Mesodermal cell (in vitro differentiated cells): ENCODE measurements at regions not wholly inside any gene's neighbourhood (a gene's known extent, or its start where the extent isn't known, plus 50 kb on each side); places are given as distances from the start of the nearest gene placed in this dataset.
"Not testable (repeated sequence)": the region's sequence is repeated elsewhere in the genome, so short reads cannot be mapped to it uniquely, and the experiment has no call there.

Experiments
- H3K27ac ChIP-seq: 2 replicates; pipeline ENCODE4 v1.7.0; 2013; ENCODE audit warnings: mild to moderate bottlenecking, low read depth, low read length, moderate library complexity; ENCODE audit not compliant: severe bottlenecking
- H3K36me3 ChIP-seq: 2 replicates; pipeline ENCODE4 v1.7.1; 2013; ENCODE audit warnings: mild to moderate bottlenecking, low read length, moderate library complexity; ENCODE audit not compliant: control insufficient read depth, insufficient read depth
- H3K4me1 ChIP-seq: one replicate; pipeline ENCODE4 v1.7.1; 2013; ENCODE audit warnings: mild to moderate bottlenecking, low read length; ENCODE audit not compliant: insufficient read depth, control insufficient read depth, poor library complexity, severe bottlenecking
- H3K4me3 ChIP-seq: 2 replicates; pipeline ENCODE4 v1.7.0; 2013; ENCODE audit warnings: low read length, control low read depth, mild to moderate bottlenecking; ENCODE audit not compliant: insufficient read depth, poor library complexity, severe bottlenecking; ENCODE audit errors: extremely low read depth
- H3K9me3 ChIP-seq: 2 replicates; pipeline ENCODE4 v1.7.1; 2013; ENCODE audit warnings: mild to moderate bottlenecking, low read length, moderate library complexity; ENCODE audit not compliant: control insufficient read depth
- WGBS, 2 experiments: methylation state at CpG; one replicate each; pipeline ENCODE4 v1.1.5; 2013; ENCODE audit warnings: missing lambda C conversion rate in 2 of 2; ENCODE audit not compliant: insufficient coverage in 2 of 2; 5-methylcytosine and 5-hydroxymethylcytosine counted together

GRCh38 chr6:15150207-15150606, 95.7 kb upstream of the JARID2 start:
- Histone ChIP-seq H3K27ac (no peak overlapping the region), H3K36me3 (no peaks in the 10 kb centered on the region), H3K4me1 (no peaks in the 10 kb centered on the region), H3K9me3 (no peaks in the 10 kb centered on the region), H3K4me3 (no peak overlapping the region)
- WGBS, 2 experiments = 83 to 97% methylated on average over 1 to 2 of the region's 2 CpGs

GRCh38 chr6:15152700-15153099, 93.2 kb upstream of the JARID2 start:
- Histone ChIP-seq H3K36me3 (no peaks in the 10 kb centered on the region), H3K4me1 (no peaks in the 10 kb centered on the region), H3K4me3 (no peak overlapping the region), H3K9me3 (no peaks in the 10 kb centered on the region), H3K27ac (no peak overlapping the region)
- WGBS, 2 experiments = 90 to 95% methylated on average over 2 of the region's 2 CpGs

- no peak overlapping the region for H3K27ac ChIP-seq
- H3K4me1 ChIP-seq = no peaks in the 10 kb centered on the region
- no peaks in the 10 kb centered on the region for H3K9me3 ChIP-seq
- no peak overlapping the region for H3K4me3 ChIP-seq
- no peaks in the 10 kb centered on the region for H3K36me3 ChIP-seq
- WGBS, 2 experiments = 89 to 96% methylated on average over 5 to 7 of the region's 7 CpGs
Measured at GRCh38 chr6:15153191-15153590, 92.7 kb upstream of the JARID2 start.

DNA sequence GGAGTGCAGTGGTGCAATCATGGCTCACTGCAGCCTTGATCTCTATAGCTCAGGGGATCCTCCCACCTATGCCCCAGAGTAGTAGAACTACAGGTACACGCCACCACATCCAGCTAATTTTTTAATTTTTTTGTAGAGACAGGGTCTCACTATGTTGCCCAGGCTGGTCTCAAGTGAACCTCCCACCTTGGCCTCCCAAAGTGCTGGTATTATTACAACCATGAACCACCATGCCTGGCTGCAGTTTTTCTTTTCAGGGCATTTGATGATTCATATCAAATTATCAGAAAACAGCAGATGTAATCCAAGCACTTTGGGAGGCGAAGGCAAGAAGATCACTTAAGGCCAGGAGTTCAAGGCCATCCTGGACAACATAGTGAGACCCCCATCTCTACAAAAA, 88.4 kb upstream of the JARID2 start:
- Histone ChIP-seq H3K4me1 (no peaks in the 10 kb centered on the region), H3K27ac (no peak overlapping the region), H3K9me3 (no peaks in the 10 kb centered on the region), H3K4me3 (no peak overlapping the region), H3K36me3 (no peaks in the 10 kb centered on the region)
- 100% methylated on average over 1 of the region's 2 CpGs; no CpG with 5 or more reads in 1 of the 2 experiments for WGBS, 2 experiments

DNA sequence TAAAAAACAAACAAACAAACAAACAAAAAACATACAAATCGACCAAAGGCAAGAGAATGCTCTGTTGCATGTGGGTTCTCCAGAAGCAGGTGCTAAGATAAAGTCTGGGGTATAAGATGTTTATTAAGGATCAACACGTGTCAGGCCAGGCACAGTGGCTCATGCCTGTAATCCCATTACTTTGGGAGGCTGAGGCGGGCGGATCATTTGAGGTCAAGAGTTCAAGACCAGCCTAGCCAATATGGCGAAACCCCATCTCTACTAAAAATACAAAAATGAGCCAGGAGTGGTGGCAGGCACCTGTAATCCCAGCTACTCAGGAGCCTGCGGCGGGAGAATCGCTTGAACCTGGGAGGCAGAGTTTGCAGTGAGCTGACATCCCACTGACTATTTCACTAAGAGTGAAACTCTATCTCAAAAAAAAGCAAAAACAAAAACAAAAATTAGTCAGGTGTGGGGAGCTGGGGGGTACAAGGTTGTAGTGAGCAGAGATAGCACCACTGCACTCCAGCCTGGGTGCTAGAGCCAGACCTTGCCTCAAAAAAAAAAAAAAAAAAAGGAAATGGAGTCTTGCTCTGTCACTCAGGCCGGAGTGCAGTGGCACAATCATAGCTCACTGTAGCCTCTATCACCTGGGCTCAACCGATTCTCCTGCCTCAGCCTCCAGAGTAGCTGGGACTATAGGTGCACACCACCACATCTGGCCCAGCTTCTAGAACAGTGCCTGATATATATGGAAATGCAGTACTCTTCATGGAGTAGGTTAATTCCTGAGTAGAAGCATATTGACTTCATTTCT, 86.8 kb upstream of the JARID2 start:
- H3K9me3 ChIP-seq = no peaks in the 10 kb centered on the region
- H3K4me3 ChIP-seq = no peak overlapping the region
- WGBS, 2 experiments = 95 to 98% methylated on average over 5 to 8 of the region's 10 CpGs
- no peaks in the 10 kb centered on the region for H3K36me3 ChIP-seq
- no peak overlapping the region for H3K27ac ChIP-seq
- no peaks in the 10 kb centered on the region for H3K4me1 ChIP-seq

- no peaks in the 10 kb centered on the region for H3K4me1 ChIP-seq
- WGBS, 2 experiments = no CpG with 5 or more reads among the region's 2 CpGs
- no peaks in the 10 kb centered on the region for H3K36me3 ChIP-seq
- no peaks in the 10 kb centered on the region for H3K9me3 ChIP-seq
- H3K27ac ChIP-seq = no peak overlapping the region
- H3K4me3 ChIP-seq = no peak overlapping the region
Measured at GRCh38 chr6:15160812-15161211, 85.1 kb upstream of the JARID2 start.

GRCh38 chr6:15164855-15165254, 81.0 kb upstream of the JARID2 start:
- not testable (repeated sequence) for H3K27ac ChIP-seq, H3K9me3 ChIP-seq, H3K36me3 ChIP-seq, H3K4me1 ChIP-seq, H3K4me3 ChIP-seq
- 90 to 100% methylated on average over 1 to 2 of the region's 6 CpGs for WGBS, 2 experiments

GRCh38 chr6:15166121-15166520, 79.7 kb upstream of the JARID2 start:
- Histone ChIP-seq H3K36me3 (no peaks in the 10 kb centered on the region), H3K4me1 (no peaks in the 10 kb centered on the region), H3K27ac (no peak overlapping the region), H3K4me3 (no peak overlapping the region), H3K9me3 (no peaks in the 10 kb centered on the region)
- WGBS, 2 experiments = no CpG with 5 or more reads among the region's 5 CpGs

GRCh38 chr6:15170126-15170525, 75.7 kb upstream of the JARID2 start:
- Histone ChIP-seq H3K27ac (no peak overlapping the region), H3K9me3 (no peaks in the 10 kb centered on the region), H3K36me3 (no peaks in the 10 kb centered on the region), H3K4me3 (no peak overlapping the region), H3K4me1 (no peaks in the 10 kb centered on the region)
- 78 to 80% methylated on average over 7 to 8 of the region's 8 CpGs for WGBS, 2 experiments

DNA sequence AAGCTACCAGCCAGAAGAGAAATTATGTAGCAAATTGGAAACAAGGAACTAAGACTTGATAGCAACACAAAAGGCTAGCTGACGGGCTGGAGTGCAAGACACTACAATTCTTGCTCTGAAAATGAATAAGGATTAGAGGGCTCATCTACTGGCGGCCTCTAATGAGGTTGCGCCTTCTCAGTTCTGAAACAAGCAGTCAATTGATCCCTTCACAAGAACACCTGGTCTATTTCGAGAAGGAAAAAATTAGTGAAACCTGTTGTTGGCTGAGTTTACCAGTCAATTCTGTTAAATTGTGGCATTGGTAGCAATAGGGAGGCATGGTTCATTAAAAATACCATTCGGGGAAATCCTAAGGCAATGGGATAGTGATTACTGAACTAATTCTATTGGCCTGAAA, 74.8 kb upstream of the JARID2 start:
- no peaks in the 10 kb centered on the region for H3K9me3 ChIP-seq
- no peaks in the 10 kb centered on the region for H3K4me1 ChIP-seq
- H3K27ac ChIP-seq = no peak overlapping the region
- 85% methylated on average over 4 of the region's 5 CpGs for WGBS, 2 experiments
- no peaks in the 10 kb centered on the region for H3K36me3 ChIP-seq
- no peak overlapping the region for H3K4me3 ChIP-seq

GRCh38 chr6:15176816-15177370, 69.0 kb upstream of the JARID2 start:
- 88 to 96% methylated on average over 4 to 6 of the region's 9 CpGs for WGBS, 2 experiments
- Histone ChIP-seq H3K27ac (no peak overlapping the region), H3K4me1 (no peaks in the 10 kb centered on the region), H3K4me3 (no peak overlapping the region), H3K36me3 (no peaks in the 10 kb centered on the region), H3K9me3 (no peaks in the 10 kb centered on the region)
